ENCODE measurements at regions not wholly inside any gene's neighbourhood (a gene's known extent, or its start where the extent isn't known, plus 50 kb on each side); places are given as distances from the start of the nearest gene placed in this dataset.
"Not testable (repeated sequence)": the region's sequence is repeated elsewhere in the genome, so short reads cannot be mapped to it uniquely, and the experiment has no call there.

GRCh38 chr13:82627183-82627582, 1255.1 kb downstream of the SLITRK1 start:
- intact Hi-C loops (cut with DNase I) = no loop called here
- no peak for DNase-seq

DNA sequence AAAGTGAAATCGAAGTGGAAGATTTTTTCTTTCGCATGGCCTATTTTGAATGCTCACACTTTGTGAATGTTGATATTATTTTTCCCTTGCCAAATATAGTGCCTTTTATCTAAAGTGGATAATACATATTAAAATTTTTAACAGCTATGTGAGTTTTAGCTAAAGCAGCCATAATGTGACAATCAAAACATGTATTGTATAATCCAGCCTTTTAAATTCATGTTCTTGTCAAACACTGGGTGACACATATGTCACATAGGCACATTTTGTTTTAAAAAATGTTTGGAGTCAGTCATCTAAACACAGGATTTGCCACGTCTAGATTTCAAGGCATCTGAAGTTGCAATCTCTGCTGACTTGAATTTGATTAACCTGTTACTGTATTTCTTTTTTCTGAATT, 1256.6 kb downstream of the SLITRK1 start:
- intact Hi-C loops (cut with DNase I) = no loop called here
- no peak for DNase-seq

- intact Hi-C loops (cut with DNase I) = no loop called here
- DNase-seq = no peak
Observed at GRCh38 chr13:82615043-82615442, 1267.2 kb downstream of the SLITRK1 start.

- DNase-seq = no peak
- intact Hi-C loops (cut with DNase I) = no loop called here
Observed at GRCh38 chr13:82614086-82614485, 1268.2 kb downstream of the SLITRK1 start.

DNA sequence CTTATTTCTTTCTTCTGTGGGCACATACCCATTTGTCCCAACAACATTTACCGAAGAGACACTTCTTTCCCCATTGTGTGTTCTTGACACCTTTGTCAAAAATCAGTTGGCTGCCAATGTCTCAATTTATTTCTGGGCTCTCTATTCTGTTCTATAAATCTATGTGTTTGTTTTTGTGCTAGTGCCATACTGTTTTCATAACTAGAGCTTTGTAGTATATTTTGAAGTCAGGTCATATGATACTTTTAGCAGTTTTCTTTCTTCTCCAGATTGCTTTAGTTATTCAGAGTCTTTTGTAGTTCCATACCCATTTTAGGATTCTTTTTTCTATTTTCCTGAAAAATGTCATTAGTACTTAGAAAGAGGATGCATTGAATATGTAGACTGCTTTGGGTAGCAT, 1276.3 kb downstream of the SLITRK1 start:
- intact Hi-C loops (cut with DNase I) = no loop called here
- no peak for DNase-seq

GRCh38 chr13:82597747-82598146, 1284.5 kb downstream of the SLITRK1 start:
- DNase-seq = no peak
- intact Hi-C loops (cut with DNase I) = no loop called here

DNA sequence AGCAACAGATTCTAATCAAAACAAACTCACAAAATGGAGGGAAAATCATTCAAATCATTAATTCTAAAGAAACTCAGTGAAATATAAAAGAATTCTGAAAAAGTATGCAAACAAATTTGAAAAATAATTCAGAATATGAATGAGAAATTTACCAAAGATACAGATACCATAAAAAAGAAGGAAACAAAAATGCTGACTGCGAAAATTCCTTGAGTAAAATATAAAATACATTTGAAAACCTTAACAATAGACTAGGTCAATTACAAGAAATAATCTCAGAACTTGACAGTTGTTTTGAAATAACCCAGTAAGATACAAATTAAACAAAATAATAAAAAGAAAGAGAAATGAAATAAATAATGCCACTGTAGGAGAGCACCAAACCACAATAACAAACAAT, 1289.0 kb downstream of the SLITRK1 start:
- DNase-seq = no peak
- intact Hi-C loops (cut with DNase I) = no loop called here

GRCh38 chr13:82571653-82572052, 1310.6 kb downstream of the SLITRK1 start:
- DNase-seq = no peak
- intact Hi-C loops (cut with DNase I) = no loop called here

GRCh38 chr13:82569581-82569980, 1312.7 kb downstream of the SLITRK1 start:
- no peak for DNase-seq

DNA sequence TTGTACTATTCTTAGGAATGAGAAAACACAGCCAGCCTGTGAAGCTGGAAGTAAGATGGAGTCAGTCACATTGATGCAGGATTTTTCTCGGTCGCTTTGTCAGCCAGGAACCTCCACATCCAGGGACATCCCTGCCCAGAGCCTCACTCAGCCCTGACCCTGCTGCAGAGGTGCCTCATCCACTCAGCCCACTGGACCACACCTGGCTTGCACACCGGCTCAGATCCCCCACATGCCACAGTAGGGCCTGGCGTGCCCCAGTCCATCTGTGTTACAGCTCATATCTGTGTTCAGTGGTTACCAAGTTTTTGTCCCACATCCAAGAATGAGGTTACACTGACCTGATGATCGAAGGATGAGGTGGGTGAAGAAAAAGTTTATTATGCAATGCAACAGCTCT, 1315.4 kb downstream of the SLITRK1 start:
- intact Hi-C loops (cut with DNase I) = no loop called here
- no peak for DNase-seq

More at GRCh38 chr13:82569581-82569980, 1312.7 kb downstream of the SLITRK1 start:
- intact Hi-C loops (cut with DNase I) = no loop called here

- no peak for DNase-seq
- intact Hi-C loops (cut with DNase I) = no loop called here
Observed at GRCh38 chr13:82565201-82565600, 1317.1 kb downstream of the SLITRK1 start.

- intact Hi-C loops (cut with DNase I) = no loop called here
- DNase-seq = no peak
Observed at GRCh38 chr13:82560889-82561288, 1321.4 kb downstream of the SLITRK1 start.

DNA sequence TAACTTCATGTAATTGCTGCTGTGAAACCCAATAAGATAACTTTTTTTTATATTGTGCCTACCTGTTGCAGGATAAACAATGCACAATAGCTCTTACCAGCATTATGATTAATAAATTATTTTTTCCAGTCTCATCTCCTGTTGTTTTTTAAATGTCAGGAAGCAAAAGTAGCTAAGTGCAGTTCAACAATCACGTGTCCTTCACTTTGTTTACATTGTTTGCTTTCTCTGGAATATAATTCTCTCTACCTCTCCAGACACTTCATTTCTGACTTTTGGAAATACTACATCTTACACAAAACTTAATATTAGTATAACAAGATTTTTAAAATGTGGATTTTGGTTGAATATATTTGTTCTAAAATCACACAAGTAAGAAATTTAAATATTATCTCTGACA, 1359.4 kb downstream of the SLITRK1 start:
- intact Hi-C loops (cut with DNase I) = no loop called here
- DNase-seq = no peak

DNA sequence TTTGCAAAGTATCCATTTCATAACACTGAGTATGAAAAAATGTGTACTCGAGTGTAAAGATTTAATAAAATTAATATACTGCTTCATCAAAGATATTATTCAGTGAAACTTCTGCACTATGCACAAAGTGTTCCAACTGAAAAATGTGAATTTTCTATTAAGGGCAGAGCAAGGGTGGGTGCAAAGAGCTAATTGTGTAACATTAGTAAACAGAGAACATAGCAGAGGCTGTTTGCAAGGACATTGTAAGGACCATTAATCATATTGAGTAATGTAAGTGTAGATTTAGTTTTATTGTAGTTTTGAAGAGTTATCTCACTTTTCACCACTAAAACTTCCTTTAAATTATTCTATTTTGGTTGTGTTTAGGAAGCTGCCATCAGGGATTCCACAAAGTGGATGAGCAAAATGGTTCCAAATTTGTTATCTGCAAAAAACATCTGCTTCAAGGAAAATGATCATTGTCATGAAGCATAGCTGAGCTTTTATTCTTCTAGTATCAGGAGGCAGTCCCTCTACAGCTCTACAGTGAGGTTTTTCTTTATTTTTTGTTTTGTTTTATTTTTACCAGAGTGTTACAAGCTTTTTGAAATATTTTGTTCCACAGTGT, 1375.4 kb downstream of the SLITRK1 start:
- no peak for DNase-seq

GRCh38 chr13:82501834-82502233, 1380.4 kb downstream of the SLITRK1 start:
- no peak for DNase-seq

More for the DNA sequence above, 1375.4 kb downstream of the SLITRK1 start:
- intact Hi-C loops (cut with DNase I) = no loop called here

DNA sequence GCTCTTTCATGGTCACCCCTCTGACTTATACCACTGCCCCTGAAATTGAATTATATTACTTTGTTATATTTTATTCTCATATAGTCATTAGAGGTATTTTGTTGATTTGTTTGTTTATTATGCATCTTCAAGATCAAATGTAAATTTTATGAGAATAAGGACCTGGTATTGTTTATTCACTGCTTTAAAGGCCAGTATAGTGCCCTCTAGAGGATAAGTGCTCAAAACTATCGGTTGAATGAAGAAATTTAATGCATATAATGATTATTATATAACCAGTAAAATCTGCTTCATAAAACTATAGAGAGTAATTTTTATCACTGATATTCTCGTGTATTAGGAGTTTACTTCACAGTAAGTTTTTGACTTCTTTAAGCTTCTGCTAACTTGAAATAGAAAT, 1401.9 kb downstream of the SLITRK1 start:
- intact Hi-C loops (cut with DNase I) = no loop called here

More at GRCh38 chr13:82501834-82502233, 1380.4 kb downstream of the SLITRK1 start:
- intact Hi-C loops (cut with DNase I) = no loop called here

DNA sequence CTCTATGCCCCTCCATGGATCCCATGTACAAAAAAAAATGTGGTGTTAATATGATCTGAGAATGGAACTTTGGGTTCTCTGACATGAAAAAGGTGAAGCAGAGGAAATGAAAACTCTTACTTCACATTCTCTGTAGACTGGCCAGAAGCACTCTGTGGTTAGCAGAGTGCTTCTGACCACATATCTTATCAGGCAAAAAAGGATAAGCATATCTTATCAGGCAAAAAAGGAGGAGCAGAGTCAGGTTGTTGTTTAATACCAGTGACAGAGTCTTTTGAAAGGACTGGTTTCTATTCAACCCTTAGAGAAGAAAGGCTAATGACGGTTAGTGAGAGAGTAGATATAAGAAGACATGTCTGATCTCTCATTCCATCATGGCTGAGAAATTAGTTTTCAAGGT, 1404.8 kb downstream of the SLITRK1 start:
- intact Hi-C loops (cut with DNase I) = no loop called here
- no peak for DNase-seq

More for the DNA sequence above, 1401.9 kb downstream of the SLITRK1 start:
- no peak for DNase-seq

- intact Hi-C loops (cut with DNase I) = no loop called here
- DNase-seq = no peak
Observed at GRCh38 chr13:82467626-82468025, 1414.6 kb downstream of the SLITRK1 start.

DNA sequence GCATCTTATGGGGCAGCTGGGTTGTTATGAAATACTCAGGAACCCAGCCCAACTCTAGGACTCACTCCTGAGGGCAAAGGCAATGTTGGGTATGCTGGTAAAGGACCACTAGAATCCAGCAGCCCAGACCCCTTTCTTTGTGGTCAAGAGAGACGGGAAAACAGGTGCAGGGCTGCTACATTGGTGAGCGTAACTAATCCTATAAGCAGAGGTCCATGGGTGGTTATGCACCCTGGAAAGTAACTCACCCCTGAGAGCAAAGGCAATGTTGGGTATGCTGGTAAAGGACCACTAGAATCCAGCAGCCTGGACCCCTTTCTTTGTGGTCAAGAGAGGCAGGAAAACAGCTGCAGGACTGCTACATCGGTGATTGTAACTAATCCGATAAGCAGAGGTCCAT, 1422.7 kb downstream of the SLITRK1 start:
- DNase-seq; intact Hi-C loops (cut with DNase I): not testable (repeated sequence)

GRCh38 chr13:82458169-82458568, 1424.1 kb downstream of the SLITRK1 start:
- intact Hi-C loops (cut with DNase I) = no loop called here

GRCh38 chr13:82457548-82457947, 1424.7 kb downstream of the SLITRK1 start:
- intact Hi-C loops (cut with DNase I); DNase-seq: not testable (repeated sequence)

More at GRCh38 chr13:82458169-82458568, 1424.1 kb downstream of the SLITRK1 start:
- DNase-seq = no peak
